Colonic mucosa (tissue), 4 donors: ENCODE measurements at regions not wholly inside any gene's neighbourhood (a gene's known extent, or its start where the extent isn't known, plus 50 kb on each side); places are given as distances from the start of the nearest gene placed in this dataset.

ENCODE experiments used
- DNase-seq: peaks from one replicate; pipeline ENCODE4 v3.0.0-alpha.2; 2020
- H3K27ac ChIP-seq: fragments of 200-600 bp; one replicate; pipeline ENCODE4 v1.8.0; 2021
- H3K27me3 ChIP-seq: fragments of 200-600 bp; one replicate; pipeline ENCODE4 v1.8.0; 2021
- H3K36me3 ChIP-seq: fragments of 200-600 bp; one replicate; pipeline ENCODE4 v1.8.0; 2021
- H3K4me1 ChIP-seq: fragments of 200-600 bp; one replicate; pipeline ENCODE4 v1.8.0; 2021; ENCODE audit warnings: mild to moderate bottlenecking
- H3K4me3 ChIP-seq: fragments of 200-600 bp; one replicate; pipeline ENCODE4 v1.8.0; 2021
- H3K9ac ChIP-seq, 2 donors: one replicate each; pipeline ENCODE4 v1.7.0; 2013; ENCODE audit warnings: control low read depth in 2 of 2, low read depth in 2 of 2, low read length in 2 of 2
- H3K9me3 ChIP-seq: fragments of 200-600 bp; one replicate; pipeline ENCODE4 v1.8.0; 2021
- CTCF ChIP-seq: fragments of 200-600 bp; IDR thresholded peaks from one replicate; pipeline ENCODE4 v1.8.0; 2022; ENCODE audit warnings: antibody characterized with exemption, mild to moderate bottlenecking
- intact Hi-C: fragments of 100-400 bp; cut with DNase I; formaldehyde crosslinking; loops from one replicate; pipeline ENCODE4 v1.14.1; 2022
- donor health status: healthy.
- donor health status: DM: no; HTN: no; CAD: no.
- donor health status: DM: no; HTN: no; CAD: no.

- no peaks in the 10 kb centered on the region for H3K27me3 ChIP-seq
- H3K9me3 ChIP-seq: no peaks in the 10 kb centered on the region
- H3K9ac ChIP-seq: no peak overlapping the region
- no peak for TF ChIP-seq CTCF
- no peak for DNase-seq
- H3K36me3 ChIP-seq: no peaks in the 10 kb centered on the region
- H3K4me3 ChIP-seq: no peak overlapping the region
- intact Hi-C loops: no loop called here
- H3K4me1 ChIP-seq: no peaks in the 10 kb centered on the region
- H3K27ac ChIP-seq: no peak overlapping the region
These were observed 285.0 kb downstream of the STIM2 start for GRCh38 chr4:27145597-27145996.

- TF ChIP-seq CTCF: no peak
- no peaks in the 10 kb centered on the region for H3K27me3 ChIP-seq
These were observed 287.7 kb downstream of the STIM2 start for GRCh38 chr4:27148211-27148895.

GRCh38 chr4:27149541-27150212 is 289.0 kb downstream of the STIM2 start:
- Histone ChIP-seq H3K4me3 (no peak overlapping the region), H3K4me1 (no peaks in the 10 kb centered on the region), H3K9ac (no peak overlapping the region), H3K9me3 (no peaks in the 10 kb centered on the region), H3K27ac (no peak overlapping the region), H3K27me3 (no peaks in the 10 kb centered on the region), H3K36me3 (no peaks in the 10 kb centered on the region)
- intact Hi-C loops: no loop called here
- no peak for DNase-seq
- no peak for TF ChIP-seq CTCF

More at GRCh38 chr4:27148211-27148895, 287.7 kb downstream of the STIM2 start:
- Histone ChIP-seq H3K27ac (no peak overlapping the region), H3K4me3 (no peak overlapping the region), H3K36me3 (no peaks in the 10 kb centered on the region), H3K9me3 (no peaks in the 10 kb centered on the region), H3K9ac (no peak overlapping the region), H3K4me1 (no peaks in the 10 kb centered on the region)
- intact Hi-C loops: no loop called here
- DNase-seq: no peak

- no peak overlapping the region for H3K9ac ChIP-seq
- H3K36me3 ChIP-seq: no peaks in the 10 kb centered on the region
- no peak for DNase-seq
These were observed 292.1 kb downstream of the STIM2 start for GRCh38 chr4:27152703-27153102.

DNA sequence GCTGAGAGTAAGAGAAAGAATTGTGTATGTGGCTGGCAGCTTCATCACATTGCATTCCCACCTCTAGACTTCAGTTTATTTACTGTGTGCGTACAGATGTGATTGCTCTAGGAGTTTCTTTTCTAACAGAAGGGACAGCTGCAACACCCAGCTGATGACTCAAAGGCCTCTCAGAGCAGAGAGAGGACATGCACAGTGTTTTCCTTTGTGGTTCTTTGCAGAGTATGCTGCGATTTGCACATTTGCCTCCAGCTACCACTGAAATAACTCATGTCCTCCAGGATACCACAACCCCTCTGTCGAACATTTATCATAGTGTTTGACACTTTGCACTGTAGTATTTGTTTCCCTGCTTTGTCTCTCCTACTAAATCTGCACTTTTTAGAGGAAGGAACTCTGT is 294.1 kb downstream of the STIM2 start:
- no peak for DNase-seq
- intact Hi-C loops: no loop called here

More at GRCh38 chr4:27152703-27153102, 292.1 kb downstream of the STIM2 start:
- Histone ChIP-seq H3K27ac (no peak overlapping the region), H3K27me3 (no peaks in the 10 kb centered on the region), H3K4me3 (no peak overlapping the region), H3K9me3 (no peaks in the 10 kb centered on the region), H3K4me1 (no peaks in the 10 kb centered on the region)
- no peak for TF ChIP-seq CTCF
- intact Hi-C loops: no loop called here

More for the DNA sequence above, 294.1 kb downstream of the STIM2 start:
- Histone ChIP-seq H3K27ac (no peak overlapping the region), H3K4me1 (no peaks in the 10 kb centered on the region), H3K9ac (no peak overlapping the region), H3K9me3 (no peaks in the 10 kb centered on the region), H3K27me3 (no peaks in the 10 kb centered on the region), H3K4me3 (no peak overlapping the region), H3K36me3 (no peaks in the 10 kb centered on the region)
- no peak for TF ChIP-seq CTCF
